NCI-H187 (cell line): ENCODE measurements at regions not wholly inside any gene's neighbourhood (a gene's known extent, or its start where the extent isn't known, plus 50 kb on each side); places are given as distances from the start of the nearest gene placed in this dataset.

Experiments used
- DNase-seq, 2 experiments: peaks; one replicate each; lab custom pipeline; 2025; lab: John Stamatoyannopoulos, UW

DNA sequence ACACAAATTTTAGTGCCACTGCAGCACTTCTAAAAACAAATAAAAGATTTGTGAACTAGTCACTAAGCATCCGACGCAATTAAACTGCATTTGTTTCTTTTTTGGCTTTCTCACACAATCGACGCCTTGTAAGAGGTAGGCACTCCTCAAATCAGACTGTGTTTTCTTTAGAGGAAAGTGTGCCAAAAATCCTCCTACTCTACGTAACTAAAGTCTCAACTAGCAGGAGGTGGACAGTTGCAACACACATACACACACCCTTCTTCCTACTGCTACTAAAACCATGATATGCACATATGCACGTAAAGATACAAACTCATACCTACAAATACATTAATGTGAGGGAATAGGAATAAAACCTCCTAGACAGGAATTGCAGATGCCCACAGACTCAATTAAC is 844.7 kb upstream of the SOX9 start:
- no peak for DNase-seq

DNA sequence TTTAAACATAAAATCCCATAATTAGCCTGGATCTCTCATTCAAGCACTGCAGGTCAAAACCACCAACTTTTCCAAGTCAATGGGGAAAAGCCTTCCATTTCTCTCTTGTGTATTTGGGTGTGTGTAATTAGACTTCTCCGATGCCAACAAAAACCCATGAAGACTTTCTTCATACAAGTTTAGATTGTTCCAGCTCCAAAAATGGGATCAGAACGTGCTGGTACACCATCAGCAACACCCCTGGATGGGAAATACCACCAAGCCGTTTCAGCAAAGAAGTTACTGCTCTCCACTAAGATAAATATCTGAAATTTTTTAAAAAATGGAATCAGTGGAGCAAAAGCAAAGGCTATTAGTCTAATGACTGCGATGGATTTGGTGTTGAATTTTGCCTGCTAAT is 837.3 kb upstream of the SOX9 start:
- DNase-seq = no peak

DNA sequence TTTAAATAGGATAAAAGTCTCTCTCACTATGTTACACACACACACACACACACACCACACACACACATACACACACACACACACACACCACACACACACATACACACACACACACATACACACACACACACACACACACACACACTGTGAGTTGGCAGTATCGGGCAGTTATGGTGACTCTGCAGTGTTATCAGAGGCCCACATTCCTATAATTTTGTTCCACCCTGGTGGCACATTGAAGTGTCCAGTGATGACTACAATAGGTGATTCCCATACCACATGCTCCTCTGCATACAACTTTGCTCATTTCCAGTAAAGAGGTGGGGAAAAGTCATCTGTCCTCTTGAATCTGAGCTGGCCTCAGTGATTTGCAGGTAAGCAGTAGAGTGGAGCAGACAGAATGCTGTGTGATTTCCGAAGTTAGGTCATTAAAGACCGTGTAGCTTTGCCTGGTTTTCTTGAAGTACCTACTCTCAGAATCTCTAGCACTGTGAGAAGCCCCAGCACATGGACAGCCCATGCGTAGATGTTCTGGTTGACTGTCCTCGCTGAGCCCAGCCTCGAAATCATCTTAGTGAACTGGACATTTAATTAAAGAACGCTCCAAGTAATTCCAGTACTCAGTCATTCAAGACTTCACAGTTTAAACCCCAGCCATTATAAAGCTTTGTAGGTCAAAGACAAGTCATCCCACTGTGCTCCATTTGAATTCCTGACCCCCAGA is 836.6 kb upstream of the SOX9 start:
- DNase-seq = no peak

DNA sequence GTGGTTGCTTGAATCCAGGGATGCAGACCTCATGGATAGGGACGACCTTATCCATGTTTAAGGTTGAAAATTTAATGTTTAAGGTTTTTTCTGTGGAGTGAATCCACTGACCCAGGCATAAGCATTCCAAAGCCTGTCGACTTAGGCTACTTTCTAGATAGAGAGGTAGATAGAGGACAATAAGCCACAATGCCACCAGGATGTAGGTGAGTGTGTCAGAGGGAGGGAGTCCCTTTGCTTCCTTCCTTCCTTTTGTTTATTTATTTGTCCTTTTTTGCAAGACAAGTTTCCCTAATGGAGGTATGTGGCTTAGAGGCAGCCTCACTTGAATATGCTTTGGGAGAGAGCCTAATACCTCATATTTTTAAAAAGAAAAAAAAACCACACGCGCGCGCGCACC is 834.2 kb upstream of the SOX9 start:
- DNase-seq = no peak

DNA sequence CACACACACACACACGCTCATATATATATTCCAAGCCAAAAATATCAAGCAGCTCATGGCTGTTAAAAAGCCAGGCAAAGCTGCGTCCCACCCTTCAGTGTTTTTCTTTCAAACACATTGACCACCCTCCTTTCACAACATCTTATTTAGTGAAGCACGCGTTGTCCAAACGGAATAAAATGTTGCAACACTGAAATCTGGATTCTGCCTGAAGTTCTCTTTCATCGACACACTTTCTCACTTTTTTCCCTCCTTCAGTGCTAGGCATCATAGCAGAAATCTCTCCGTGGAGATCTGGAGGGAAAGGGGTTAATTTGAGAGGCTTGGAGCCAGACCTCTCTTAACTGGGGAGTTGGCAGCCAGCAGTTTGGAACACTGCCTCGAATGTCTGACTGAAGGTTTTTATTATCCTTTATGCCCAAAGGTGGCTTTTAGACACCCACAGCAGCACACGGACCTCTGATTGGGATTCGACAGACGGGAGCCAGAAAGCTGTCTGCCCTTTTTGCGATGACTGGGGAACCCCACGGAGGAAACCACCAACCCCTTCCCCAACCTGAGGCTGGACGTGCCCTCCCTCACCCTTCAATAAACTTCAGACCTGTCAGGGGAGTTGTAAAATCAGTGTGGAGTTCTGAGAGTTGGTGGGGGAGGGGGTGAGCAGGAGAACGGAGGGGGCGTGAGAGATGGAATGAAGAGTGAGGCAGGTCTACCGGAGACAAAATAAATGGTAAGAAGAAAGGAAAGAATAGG is 833.6 kb upstream of the SOX9 start:
- DNase-seq = no peak

DNA sequence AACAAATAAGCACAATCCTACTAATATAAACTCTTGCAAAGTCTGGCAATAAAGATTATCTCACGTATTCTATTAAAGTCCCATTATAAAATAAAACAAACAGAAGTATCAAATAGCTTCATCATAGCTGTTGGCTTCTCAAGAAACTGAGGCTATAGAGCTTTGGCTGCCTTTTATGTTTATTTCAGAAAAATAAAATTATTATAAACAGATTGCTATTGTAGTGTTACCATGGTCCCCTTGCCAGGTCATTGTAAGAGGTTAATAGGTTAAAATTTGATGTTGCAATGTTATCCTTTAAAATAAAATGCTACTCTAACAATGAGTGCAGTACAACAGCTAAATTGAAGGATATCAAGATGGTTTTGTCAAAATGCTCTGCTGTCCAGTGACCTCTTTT is 828.8 kb upstream of the SOX9 start:
- no peak for DNase-seq

DNA sequence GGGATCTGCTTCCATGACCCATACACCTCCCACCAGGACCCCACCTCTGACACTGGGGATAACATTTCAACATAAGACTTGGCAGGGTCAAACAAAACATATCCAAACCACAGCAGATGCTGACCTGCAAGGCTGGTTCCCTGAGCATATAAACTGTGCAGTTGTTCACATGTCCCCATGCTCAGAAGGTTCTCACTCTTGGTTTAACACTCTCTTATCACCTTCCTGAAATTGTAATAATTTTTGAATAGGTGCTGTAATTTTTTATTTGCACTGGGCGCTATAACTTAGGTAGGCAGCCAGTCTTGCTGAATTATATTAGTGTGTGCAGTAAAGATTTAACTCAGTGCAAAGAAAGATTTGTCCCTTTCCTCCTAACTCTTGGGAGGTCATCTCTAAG is 824.8 kb upstream of the SOX9 start:
- no peak for DNase-seq

DNA sequence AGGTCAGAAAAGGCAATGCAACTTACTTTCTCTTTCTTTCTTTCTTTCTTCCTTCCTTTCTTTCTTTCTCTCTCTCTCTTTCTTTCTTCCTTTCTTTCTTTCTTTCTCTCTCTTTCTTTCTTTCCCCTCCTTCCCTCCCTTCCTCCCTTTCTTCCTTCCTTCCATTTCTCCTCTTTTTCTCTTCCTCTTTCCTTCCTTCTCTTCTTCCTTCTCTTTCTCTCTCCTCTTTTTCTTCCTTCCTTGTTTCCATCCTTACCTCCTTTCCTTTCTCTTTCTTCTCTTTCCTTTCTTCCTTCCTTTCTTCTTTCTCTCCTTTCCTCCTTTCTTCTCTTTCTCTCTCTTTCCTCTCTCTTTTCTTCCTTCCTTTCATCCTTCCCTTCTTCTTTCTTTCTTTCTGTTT is 819.8 kb upstream of the SOX9 start:
- no peak for DNase-seq

DNA sequence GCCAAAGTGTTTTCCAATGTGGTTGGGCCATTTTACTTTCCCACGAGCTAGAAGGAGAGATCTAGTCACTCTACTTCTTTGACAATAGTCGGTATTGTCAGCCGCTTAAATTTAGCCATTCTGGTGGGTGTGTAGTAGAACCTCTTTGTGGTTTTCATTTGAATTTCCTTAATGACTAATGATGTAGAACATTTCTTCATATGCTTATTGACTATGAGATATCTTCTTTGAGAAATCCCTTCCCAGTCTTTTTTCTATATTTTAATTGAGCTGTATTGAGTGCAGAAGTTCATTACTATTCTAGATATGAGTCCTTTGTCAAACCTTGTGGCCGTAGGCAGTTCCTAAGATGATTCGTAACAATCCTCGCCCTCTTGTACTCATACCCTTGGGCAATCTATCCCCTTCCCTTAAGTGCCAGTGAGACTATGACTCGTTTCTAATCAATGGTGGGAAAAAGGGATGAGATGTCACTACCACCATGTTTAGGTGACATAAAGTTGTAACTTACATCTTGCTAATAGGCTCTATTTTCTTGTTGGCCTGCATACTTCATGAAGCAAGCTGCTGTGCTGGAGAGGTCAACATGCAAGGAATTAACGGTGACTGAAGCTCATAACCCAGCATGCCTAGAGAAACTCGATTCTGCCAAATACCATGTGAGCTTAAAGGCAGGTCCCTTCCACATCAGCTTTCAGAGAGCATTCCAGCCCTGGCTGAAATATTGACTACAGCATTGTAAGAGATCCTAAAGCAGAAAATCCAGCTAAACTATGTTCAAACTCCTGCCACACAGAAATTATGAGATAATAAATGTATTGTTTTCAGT is 817.9 kb upstream of the SOX9 start:
- DNase-seq = no peak

DNA sequence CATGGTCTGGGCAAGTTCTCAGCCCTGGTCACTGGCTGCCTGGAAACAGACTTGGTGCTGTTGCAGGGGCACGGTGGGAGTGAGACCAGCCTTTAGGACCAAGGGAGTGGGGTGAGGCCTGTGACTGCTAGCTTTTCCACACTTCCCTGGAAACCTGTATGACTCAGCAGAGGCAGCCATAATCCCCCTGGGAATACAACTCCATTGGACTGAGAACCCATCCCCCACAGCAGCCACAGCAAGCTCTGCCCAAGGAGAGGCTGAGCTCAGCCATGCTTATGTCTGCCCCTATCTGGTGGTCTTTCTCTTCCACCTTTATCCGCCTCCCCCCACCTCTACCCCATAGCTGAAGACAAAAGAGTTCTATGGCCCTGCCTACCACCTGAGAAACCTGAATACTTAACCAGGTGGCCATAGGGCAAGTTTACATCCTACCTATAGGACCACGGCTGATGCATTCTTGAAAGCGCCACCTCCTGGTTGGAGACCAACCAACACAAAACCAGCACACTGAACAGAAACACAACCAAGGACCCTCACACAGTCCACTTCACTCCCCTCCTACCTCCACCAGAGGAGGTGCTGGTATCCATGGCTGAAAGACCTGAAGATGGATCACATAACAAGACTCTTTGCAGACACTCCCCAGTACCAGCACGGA is 816.2 kb upstream of the SOX9 start:
- no peak for DNase-seq

DNA sequence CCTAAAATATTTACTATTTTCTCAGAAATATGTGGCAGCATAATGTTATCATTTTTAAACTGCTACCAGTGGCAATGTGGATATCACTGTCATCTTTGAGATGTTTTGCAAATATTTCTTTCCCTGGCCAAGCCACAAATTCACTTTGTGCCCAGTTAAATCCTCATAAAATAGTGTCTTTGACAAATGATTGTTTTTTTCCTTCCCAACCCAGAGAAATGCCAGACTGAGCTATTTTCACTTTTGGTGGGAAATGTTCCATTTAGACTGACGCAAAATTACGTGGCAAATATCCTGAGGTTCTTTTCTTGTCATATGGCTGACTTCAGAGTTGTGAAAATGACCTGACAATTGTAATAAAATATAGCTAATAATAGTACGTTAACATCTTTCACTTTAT is 807.0 kb upstream of the SOX9 start:
- no peak for DNase-seq

DNA sequence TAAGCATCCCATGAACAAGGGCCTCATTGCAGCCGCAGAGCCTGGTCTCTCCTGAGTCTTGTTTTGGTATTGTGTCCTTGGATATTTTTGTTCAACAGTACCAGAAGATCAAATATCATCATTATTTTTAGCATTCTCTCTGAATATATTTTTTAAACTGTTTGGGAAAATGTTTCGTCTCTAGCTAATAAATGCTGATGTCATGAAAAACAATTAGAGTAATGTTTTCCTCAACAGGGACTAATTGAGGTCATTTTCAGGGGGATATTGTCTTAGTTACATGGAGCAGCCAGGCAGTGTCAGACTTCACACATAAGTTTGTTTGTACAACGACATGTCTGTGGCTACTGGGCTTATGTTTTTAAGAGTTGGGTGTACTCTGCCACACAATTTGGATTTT is 805.3 kb upstream of the SOX9 start:
- no peak for DNase-seq

DNA sequence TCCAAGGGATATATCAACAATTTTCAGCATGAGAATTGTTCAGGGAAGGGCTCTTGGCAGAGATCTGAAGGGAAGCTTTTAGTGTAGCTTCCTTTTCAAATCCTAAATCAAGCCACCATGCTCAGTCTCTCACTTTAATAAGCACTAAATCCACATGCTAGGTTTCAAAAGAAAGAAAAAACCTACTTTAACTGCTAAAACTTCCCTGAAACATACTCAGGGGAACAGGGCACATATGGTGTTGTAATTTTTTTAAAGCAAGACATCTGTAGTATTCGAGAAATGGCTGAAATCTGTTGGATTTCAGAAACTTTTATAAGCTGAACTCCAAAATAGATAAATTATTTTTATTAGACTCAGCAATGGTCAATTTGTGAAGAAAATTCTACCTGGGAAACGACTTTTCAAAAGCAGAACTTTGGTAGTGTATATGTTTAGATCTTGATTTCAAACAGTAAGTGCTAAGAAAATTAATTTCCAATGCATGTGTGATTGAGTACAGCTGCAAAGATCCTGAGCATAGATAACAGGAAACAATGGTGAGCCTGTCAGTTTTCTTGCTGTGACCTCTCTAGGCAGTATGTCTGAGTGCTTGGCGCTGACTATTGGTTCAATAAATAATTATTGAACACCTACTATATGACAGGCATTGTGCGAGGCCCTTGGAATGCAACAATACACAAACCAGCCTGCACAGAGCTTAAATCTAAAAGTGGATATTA is 804.5 kb upstream of the SOX9 start:
- DNase-seq = no peak

DNA sequence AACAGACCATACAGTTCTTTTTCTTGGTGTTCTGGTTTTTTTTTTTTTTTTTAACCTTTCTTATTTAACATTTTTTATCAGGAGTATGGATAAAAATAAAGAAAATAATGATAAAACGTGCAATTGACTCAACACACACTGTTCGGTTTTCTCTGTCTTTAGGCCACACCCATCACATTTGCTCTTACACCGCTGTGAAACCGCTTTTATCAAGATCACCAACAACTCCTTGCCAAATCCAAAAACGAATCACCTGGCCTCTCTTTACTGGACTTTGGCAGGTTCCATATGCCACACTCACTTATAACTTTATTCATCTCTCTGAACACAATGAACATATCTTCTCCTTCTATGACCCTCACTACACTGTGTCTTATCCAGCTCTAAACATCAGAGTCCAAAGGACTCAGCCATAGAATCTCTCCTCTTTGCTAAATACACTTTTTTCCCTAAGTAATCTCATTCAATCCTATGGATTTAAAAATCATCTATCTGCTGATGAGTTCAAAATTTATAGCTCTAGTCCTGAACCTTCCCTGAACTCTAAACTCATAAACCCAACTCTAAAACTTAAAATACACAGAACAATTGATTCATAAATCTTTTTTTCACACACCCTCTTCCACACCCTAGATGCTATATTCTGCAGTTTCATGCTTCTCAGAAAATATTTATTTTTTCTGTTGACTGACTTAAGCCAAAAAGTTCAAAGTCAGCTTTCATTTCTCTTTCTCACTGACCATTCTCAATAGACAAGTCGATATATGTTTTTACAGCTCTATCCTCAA is 800.6 kb upstream of the SOX9 start:
- DNase-seq = no peak

DNA sequence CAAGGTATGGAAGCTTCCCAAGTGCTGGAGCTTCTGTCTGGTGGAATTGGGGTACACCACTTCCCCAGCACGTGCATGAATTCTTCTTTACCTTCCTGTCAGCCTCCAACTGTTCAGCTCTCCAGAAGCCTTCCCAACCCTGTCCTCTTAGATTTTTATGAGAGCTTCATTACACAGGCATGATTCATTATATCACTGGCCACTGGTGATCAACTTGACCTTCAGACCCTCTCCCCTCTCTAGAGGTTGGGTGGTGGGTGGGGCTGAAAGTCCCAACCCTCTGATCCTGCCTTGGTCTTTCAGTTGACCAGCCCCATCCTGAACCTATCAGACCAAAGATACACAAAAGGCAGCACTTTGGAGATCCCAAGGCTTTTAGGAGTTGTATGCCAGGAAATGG is 795.7 kb upstream of the SOX9 start:
- no peak for DNase-seq

DNA sequence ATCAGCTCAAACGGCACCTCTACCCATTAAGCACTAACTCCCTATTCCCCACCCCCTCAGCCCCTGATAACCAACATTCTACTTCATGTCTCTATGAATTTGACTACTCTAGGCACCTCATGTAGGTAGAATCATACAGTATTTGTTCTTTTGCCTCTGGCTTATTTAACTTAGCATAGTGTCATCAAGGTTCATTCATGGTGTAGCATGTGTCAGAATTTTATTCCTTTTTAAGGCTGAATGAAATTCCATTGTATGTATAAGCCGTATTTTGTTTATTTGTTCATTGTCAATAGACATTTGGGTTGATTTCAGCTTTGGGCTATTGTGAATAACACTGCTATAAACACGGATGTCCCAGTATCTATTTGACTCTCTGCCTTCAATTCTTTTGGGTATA is 794.9 kb upstream of the SOX9 start:
- DNase-seq = no peak

DNA sequence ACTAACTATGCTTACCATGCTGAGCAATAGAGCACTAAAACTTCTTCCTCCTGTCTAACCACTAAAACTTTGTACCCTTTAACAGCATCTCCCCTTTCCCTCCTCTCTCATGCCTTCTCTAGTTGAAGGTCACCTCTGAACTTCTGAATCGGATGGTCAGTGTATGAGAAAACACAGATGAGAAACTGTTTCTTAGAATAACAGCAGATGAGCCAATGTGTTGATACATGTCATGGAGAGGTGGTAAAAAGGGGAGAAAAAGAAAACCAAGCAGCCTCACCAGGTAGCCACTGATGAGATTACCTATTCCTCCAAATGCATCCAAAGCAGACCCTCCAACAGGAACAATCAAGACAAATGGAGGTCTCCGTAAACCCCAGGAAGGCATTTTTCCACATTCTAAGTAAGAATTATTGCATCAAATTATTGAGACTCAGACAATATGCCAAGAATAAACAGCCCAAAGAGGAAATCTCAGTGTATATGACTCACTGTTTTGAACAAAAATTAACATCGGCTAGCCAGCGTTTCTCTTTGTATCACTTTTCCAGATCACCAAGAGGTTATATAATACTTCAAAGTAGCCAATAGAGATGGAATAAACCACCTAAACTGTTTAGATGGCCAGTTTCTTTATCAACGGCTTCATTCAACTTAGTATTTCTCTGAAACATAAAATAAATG is 793.3 kb upstream of the SOX9 start:
- DNase-seq = no peak

DNA sequence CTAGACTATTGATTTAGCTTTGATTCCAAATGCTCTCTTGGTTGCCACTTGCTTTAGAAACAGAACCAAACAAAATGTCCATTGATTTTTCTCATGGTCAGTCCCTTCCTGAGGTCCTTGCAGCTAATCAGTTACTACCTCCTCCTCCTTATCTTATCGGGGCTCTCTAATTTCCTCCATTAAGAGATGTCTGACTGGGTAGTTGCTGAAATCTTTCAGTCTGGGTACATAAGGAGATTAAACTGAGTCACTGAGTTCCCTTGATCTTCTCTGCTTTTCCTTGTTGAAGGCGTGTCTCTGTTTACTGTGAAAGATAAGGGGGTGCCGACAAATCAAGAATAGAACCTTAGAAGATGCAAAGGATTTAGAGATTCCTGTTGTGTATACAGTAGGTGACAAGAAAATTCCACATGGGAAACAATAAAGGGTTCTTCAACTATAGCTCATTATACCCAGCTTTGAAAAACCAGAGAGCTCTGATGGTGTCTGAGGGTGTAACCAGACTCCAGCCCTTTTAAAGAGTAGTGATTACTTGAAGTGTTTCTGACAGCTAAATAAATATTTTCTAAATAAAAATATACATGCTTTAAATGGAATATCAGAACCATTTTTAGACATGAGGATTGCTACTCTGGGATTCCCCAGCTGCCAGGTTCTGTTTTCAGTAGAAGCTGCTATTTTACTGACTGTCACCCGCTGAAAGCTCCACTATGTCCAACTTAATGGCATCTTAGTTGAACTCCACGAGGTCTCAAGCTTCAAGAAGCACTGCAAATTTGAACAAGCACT is 791.3 kb upstream of the SOX9 start:
- DNase-seq = no peak

DNA sequence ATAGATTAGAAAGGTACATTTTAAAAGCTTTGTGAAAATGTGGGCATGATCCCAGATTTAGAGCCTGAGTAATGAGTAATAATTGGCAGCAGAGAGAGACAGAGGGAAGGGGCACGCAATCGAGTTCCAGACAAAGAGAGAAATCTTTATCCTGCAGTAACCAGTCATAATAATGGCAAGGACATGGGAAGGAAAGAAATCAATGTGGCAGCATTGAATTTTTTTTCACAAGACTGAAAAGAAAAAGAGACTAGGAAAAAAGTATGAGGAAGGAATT is 790.8 kb upstream of the SOX9 start:
- DNase-seq = no peak
